ENCODE measurements at regions not wholly inside any gene's neighbourhood (a gene's known extent, or its start where the extent isn't known, plus 50 kb on each side); places are given as distances from the start of the nearest gene placed in this dataset.

DNA sequence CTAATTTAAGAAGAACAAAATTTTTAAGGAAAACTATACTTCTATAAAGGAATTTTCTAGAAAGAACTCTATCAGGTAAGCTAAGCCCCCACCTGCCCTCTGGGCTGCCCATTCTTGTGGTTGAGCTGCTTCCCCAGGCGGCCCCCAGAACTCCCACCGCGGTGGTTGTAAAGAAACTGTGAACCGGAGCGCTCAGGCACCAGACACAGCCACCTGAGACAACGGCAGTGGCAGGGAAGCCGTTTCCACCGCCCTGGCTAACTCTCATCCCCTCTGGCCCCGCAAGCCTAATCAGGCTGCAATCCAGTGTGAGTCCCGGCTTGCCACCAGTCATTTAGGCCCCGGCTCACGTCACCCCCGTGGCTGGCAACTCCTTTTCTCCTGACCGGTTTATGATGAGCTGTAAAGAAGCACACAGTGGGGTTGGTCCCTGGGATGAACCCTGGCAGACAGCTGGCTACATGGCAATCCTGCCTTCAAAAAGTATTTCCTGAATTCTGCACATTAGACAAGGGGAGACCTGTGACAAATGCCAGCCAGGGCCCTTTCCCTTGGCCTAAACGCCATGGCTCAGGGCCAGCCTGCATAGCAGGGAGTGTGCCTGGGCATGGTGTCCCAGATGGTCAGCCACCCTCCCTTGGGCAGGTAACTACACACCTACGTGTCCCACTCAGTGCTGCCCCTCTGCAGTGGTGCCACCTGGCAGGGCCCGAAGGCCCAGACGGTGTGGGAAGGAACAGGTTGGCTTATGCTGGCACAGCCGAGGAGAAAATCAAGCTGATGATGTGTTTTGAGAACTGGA lies 63.8 kb upstream of the GPR31 start:
- TF ChIP-seq ELF1 (IDR thresholded peaks at IDR 0.05) (no peak), MAX (IDR thresholded peaks at IDR 0.05; ENCODE audit: low read depth) (no peak), SIN3A (IDR thresholded peaks at IDR 0.05; ENCODE audit: borderline replicate concordance, low read depth, low read length) (no peak), CTCF (IDR thresholded peaks at IDR 0.05) (no peak), YY1 (IDR thresholded peaks at IDR 0.05; ENCODE audit: low read depth) (no peak), TAF1 (IDR thresholded peaks at IDR 0.05; ENCODE audit: borderline replicate concordance, low read depth, low read length) (no peak), CHD2 (IDR thresholded peaks at IDR 0.05; ENCODE audit: low read length, partially characterized antibody) (no peak), MXI1 (IDR thresholded peaks at IDR 0.05; ENCODE audit: low read depth, low read length) (no peak), RAD21 (IDR thresholded peaks at IDR 0.05; ENCODE audit: low read length) (no peak), POLR2AphosphoS5 (IDR thresholded peaks at IDR 0.05; ENCODE audit: low read depth, low read length) (no peak), GATA2 (CRISPR knock-in tag; IDR thresholded peaks at IDR 0.05) (no peak)
- TF ChIP-seq, protein P1, sequence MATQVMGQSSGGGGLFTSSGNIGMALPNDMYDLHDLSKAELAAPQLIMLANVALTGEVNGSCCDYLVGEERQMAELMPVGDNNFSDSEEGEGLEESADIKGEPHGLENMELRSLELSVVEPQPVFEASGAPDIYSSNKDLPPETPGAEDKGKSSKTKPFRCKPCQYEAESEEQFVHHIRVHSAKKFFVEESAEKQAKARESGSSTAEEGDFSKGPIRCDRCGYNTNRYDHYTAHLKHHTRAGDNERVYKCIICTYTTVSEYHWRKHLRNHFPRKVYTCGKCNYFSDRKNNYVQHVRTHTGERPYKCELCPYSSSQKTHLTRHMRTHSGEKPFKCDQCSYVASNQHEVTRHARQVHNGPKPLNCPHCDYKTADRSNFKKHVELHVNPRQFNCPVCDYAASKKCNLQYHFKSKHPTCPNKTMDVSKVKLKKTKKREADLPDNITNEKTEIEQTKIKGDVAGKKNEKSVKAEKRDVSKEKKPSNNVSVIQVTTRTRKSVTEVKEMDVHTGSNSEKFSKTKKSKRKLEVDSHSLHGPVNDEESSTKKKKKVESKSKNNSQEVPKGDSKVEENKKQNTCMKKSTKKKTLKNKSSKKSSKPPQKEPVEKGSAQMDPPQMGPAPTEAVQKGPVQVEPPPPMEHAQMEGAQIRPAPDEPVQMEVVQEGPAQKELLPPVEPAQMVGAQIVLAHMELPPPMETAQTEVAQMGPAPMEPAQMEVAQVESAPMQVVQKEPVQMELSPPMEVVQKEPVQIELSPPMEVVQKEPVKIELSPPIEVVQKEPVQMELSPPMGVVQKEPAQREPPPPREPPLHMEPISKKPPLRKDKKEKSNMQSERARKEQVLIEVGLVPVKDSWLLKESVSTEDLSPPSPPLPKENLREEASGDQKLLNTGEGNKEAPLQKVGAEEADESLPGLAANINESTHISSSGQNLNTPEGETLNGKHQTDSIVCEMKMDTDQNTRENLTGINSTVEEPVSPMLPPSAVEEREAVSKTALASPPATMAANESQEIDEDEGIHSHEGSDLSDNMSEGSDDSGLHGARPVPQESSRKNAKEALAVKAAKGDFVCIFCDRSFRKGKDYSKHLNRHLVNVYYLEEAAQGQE (IDR thresholded peaks at IDR 0.05; ENCODE audit: low read depth, low read length): no peak
- TF ChIP-seq, protein P2, sequence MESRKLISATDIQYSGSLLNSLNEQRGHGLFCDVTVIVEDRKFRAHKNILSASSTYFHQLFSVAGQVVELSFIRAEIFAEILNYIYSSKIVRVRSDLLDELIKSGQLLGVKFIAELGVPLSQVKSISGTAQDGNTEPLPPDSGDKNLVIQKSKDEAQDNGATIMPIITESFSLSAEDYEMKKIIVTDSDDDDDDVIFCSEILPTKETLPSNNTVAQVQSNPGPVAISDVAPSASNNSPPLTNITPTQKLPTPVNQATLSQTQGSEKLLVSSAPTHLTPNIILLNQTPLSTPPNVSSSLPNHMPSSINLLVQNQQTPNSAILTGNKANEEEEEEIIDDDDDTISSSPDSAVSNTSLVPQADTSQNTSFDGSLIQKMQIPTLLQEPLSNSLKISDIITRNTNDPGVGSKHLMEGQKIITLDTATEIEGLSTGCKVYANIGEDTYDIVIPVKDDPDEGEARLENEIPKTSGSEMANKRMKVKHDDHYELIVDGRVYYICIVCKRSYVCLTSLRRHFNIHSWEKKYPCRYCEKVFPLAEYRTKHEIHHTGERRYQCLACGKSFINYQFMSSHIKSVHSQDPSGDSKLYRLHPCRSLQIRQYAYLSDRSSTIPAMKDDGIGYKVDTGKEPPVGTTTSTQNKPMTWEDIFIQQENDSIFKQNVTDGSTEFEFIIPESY (IDR thresholded peaks at IDR 0.05; ENCODE audit: borderline replicate concordance, low read depth): no peak

Measured in SK-N-SH (cell line).